ENCODE measurements at regions not wholly inside any gene's neighbourhood (a gene's known extent, or its start where the extent isn't known, plus 50 kb on each side); places are given as distances from the start of the nearest gene placed in this dataset.

DNA sequence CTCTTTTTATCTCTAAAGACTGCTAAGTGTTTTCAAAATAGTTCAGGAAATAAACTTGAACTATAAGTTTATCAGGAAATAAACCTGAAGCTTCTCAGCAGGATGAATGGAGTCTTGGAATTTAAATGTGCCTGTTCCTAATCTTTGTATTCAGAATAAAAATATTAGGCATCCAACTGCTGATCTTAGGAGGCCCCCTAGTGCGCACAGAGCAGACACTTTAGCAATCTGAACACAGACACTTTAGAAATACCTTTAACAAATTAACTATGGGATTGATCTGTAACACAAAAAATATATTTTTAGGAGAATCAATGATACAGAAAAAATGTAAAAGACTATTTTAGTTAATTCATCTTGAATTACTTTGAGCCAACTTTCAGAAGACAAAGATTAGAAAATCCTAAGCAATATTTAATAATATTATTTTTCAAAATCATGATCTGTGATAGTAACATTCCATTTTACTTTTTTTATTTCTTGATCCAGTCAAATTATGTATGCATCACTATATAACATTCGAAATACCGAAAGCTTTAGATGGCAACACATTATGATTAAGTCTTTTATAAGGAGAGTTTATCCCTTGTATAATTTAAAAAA is 80.9 kb downstream of the SLC41A2 start:
- H3K36me3 Mint-ChIP-seq, result no peaks in the 10 kb centered on the region
- DNase-seq, result peak; percentile 59
- H3K4me1 Mint-ChIP-seq, result peaks cover 6% of the 10 kb centered on the region
- CTCF ChIA-PET, result interaction anchor here (0.9 to 4.0 kb wide), 2 partner anchors 82 to 495 kb away, joined by 3 to 23 read pairs; no protein-coding TSS in a partner anchor
- no peak overlapping the region for H3K27ac Mint-ChIP-seq
- no peaks in the 10 kb centered on the region for H3K9me3 Mint-ChIP-seq
- no peak overlapping the region for H3K4me3 Mint-ChIP-seq
- H3K27me3 Mint-ChIP-seq, result peaks cover 8% of the 10 kb centered on the region

DNA sequence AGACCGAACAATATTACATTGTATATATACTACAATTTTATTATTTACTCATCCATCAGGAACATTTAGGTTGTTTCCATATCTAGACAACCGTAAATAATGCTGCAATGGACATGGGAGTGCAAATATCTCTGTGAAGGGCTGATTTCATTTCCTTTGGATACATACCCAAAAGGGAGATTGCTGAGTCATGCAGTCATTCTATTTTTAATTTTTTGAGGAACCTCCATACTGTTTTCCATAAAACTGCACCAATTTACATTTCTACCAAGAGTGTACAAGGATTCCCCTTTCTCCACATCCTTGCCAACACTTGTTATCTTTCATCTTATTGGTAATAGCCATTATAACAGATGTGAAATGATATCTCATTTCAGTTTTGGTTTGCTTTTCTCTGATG is 84.7 kb downstream of the SLC41A2 start:
- H3K36me3 Mint-ChIP-seq, result no peaks in the 10 kb centered on the region
- no peak overlapping the region for H3K4me3 Mint-ChIP-seq
- CTCF ChIA-PET, result no interaction called here
- peaks cover 6% of the 10 kb centered on the region for H3K4me1 Mint-ChIP-seq
- H3K27ac Mint-ChIP-seq, result no peak overlapping the region
- H3K27me3 Mint-ChIP-seq, result no peaks in the 10 kb centered on the region
- H3K9me3 Mint-ChIP-seq, result no peaks in the 10 kb centered on the region
- DNase-seq, result no peak

DNA sequence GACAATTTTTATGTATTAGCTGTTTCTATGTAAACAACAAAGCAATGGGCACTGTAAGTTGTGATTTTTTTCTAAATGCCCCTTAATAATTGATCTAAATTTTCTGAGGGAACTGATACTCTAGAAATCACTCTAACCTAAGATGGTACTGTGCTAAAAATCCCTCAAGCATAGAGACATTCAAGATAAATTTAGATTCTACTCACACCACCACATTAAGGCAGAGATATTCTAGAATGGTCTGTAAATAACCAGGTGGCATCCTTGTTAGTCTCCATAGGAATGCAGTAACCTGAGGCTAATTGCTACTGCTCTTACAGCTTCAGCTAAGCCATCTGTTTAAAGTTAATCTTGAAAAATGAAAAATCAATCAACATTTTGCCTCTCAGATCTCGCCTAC is 87.3 kb downstream of the SLC41A2 start:
- Mint-ChIP-seq H3K4me1 (peaks cover 6% of the 10 kb centered on the region), H3K36me3 (no peaks in the 10 kb centered on the region), H3K4me3 (no peak overlapping the region), H3K9me3 (no peaks in the 10 kb centered on the region), H3K27ac (no peak overlapping the region), H3K27me3 (no peaks in the 10 kb centered on the region)
- CTCF ChIA-PET, result no interaction called here
- no peak for DNase-seq

DNA sequence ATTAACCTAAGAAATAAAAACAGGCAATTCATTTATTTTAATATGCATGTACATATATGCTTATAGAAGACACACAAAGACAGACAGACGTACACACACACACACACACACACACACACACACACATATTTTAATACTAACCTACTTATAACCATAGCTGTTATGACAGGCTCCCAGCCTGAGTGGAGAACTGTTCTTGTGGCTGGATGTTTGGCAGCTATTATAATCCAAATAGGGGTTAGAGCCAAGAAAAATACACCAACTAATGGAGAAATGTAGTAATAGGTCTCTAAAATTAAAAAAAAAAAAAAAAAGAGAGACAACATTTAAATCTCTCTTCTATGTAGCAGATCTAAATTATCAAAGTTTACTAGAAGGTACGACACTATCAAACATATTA is 91.8 kb downstream of the SLC41A2 start:
- Mint-ChIP-seq H3K27ac (no peak overlapping the region), H3K4me1 (peaks cover 9% of the 10 kb centered on the region), H3K27me3 (no peaks in the 10 kb centered on the region), H3K9me3 (no peaks in the 10 kb centered on the region), H3K36me3 (no peaks in the 10 kb centered on the region), H3K4me3 (no peak overlapping the region)
- DNase-seq, result no peak
- CTCF ChIA-PET, result no interaction called here

DNA sequence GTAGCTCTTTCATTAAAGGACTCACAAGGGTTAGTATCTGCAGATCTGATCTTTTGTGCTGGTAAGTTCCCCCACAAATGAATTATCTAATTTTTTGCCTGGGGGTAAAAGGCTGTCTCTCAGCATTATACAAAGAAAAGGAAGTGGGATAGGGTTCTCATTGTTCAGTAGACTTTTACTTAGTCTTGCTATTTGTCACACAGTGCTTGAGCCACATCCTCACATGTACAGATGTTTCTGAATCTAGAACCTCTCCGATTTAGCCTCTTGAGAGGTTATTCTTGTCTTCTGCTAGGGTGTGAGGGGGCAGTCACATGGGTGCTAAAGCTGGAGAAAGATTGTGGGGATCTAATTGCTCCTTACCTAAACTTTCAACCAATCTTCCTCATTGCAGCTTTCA is 93.0 kb downstream of the SLC41A2 start:
- H3K27me3 Mint-ChIP-seq, result no peaks in the 10 kb centered on the region
- no peaks in the 10 kb centered on the region for H3K9me3 Mint-ChIP-seq
- DNase-seq, result no peak
- H3K4me1 Mint-ChIP-seq, result peaks cover 9% of the 10 kb centered on the region
- no peak overlapping the region for H3K4me3 Mint-ChIP-seq
- H3K27ac Mint-ChIP-seq, result no peak overlapping the region
- no peaks in the 10 kb centered on the region for H3K36me3 Mint-ChIP-seq
- CTCF ChIA-PET, result interaction anchor here (1.5 kb wide), 1 partner anchor 188 kb away, joined by 4 read pairs; no protein-coding TSS in a partner anchor

DNA sequence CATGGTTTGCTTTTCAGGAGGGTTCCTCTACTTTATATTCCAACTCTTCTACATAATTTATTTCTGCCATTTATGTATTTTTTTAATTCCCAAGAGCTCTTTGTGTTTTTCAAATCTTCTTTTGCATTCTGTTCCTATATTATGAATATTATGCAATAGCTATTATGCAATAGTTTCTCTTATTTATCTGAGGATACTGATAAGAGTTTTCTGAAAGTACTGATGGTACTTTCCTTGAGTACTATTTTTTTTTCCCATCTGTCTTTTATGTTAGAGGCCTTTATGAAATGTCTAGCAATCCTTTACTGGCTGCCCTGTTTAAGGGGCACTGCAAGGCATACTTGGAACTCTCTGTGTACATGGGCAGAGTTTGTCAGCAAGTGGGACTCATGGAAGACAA is 93.4 kb downstream of the SLC41A2 start:
- no peak for DNase-seq
- Mint-ChIP-seq H3K9me3 (no peaks in the 10 kb centered on the region), H3K36me3 (no peaks in the 10 kb centered on the region), H3K4me1 (peaks cover 9% of the 10 kb centered on the region), H3K4me3 (no peak overlapping the region), H3K27me3 (no peaks in the 10 kb centered on the region), H3K27ac (no peak overlapping the region)
- CTCF ChIA-PET, result interaction anchor here (0.8 to 1.5 kb wide), 2 partner anchors 188 to 483 kb away, joined by 3 to 4 read pairs; no protein-coding TSS in a partner anchor

DNA sequence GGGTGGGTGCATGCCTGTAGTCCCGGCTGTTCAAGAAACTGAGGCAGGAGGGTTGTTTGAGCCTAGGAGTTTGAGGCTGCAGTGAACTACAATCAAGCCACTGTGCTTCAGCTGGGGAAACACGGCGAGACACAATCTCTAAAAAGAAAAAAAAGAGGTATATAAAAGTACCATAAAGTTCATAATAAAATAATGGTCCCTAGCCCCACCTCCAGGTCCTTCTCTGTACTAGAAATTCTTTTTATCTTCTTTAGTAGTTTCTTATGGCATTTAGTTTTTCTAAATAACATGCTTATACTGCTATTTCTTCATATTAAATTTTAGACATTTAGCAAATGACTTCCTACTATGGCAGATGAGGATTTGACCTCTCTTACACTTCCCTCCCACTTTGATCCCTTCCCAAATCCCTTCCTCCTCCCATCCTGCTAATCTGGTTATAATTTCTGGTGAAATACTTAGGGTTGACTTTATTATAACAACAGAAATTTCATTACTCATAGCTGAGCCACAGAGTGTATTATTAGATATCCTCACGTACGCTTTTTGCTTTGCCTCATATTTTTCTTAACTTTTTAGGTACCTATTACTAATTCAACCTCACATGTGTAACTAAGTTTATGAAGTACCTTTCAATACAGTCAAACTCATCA is 94.7 kb downstream of the SLC41A2 start:
- Mint-ChIP-seq H3K27ac (no peak overlapping the region), H3K4me3 (no peak overlapping the region), H3K9me3 (no peaks in the 10 kb centered on the region), H3K27me3 (no peaks in the 10 kb centered on the region), H3K36me3 (no peaks in the 10 kb centered on the region), H3K4me1 (peaks cover 9% of the 10 kb centered on the region)
- DNase-seq, result no peak
- CTCF ChIA-PET, result interaction anchor here (1.2 kb wide), 1 partner anchor 190 kb away, joined by 3 read pairs; no protein-coding TSS in a partner anchor

DNA sequence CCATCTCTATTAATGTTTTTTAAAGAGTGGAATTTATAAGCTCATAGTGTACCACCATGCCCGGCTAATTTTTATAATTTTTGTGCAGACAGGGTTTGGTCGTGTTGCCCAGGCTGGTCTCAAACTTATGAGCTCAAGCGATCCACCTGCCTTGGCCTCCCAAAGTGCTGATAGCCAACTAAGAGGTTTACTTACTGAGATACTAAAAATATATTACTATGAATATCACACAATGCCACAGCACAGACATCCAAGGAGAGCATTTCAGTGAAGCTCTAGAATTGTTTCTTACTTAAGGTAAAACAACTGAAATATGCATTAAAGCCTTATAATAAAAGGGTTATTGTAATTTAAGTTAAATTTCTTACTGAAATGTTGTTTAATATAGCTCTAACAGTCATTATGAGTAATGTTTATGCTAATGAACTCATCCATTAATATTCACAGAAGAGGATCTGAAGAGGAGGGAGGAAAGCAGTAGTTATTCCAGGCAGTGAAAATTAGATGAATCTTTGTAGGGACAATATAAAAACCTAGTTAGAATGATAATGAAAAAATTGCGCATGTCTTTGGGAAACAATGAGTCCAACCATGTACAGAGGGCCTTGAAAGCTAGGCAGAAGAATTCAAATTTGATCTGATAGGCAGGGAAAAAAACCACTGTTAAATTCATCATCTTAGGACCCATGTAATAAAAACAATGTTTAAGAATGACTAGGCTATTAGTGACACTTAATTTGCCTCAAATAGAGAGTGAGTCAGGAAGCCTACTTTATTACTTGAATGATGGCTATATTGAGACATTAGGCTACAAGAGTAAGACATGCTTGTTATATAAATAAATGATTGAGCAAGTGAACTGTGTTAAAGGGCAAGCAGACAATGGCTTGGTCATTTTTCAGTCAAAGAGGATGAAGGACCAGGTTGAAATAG is 99.2 kb downstream of the SLC41A2 start:
- H3K27ac Mint-ChIP-seq, result no peak overlapping the region
- H3K9me3 Mint-ChIP-seq, result no peaks in the 10 kb centered on the region
- H3K27me3 Mint-ChIP-seq, result no peaks in the 10 kb centered on the region
- H3K4me3 Mint-ChIP-seq, result no peak overlapping the region
- H3K36me3 Mint-ChIP-seq, result no peaks in the 10 kb centered on the region
- no peaks in the 10 kb centered on the region for H3K4me1 Mint-ChIP-seq
- no peak for DNase-seq
- CTCF ChIA-PET, result no interaction called here

DNA sequence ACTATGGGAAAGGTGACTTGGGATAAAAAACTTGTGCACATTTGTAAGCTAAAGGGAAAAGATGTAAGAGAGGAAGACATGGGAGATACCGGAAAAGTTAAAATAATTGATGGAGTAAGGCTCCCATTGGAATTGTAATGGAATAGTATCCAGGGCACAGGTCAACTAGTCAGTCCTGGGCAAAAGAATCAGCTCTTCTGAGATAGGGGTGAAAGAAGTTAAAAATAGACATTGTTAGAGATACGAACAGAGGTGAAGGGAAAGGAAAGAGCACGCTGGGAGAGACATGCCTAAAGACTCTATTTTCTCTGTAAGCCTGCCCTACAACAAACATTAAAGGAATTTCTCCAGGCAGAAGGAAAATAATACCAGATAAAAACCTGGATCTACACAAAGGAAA is 101.6 kb downstream of the SLC41A2 start:
- no peaks in the 10 kb centered on the region for H3K4me1 Mint-ChIP-seq
- H3K36me3 Mint-ChIP-seq, result no peaks in the 10 kb centered on the region
- DNase-seq, result no peak
- H3K27me3 Mint-ChIP-seq, result no peaks in the 10 kb centered on the region
- no peak overlapping the region for H3K27ac Mint-ChIP-seq
- H3K4me3 Mint-ChIP-seq, result no peak overlapping the region
- no peaks in the 10 kb centered on the region for H3K9me3 Mint-ChIP-seq
- CTCF ChIA-PET, result interaction anchor here (1.4 kb wide), 1 partner anchor 66 kb away, joined by 3 read pairs; no protein-coding TSS in a partner anchor

DNA sequence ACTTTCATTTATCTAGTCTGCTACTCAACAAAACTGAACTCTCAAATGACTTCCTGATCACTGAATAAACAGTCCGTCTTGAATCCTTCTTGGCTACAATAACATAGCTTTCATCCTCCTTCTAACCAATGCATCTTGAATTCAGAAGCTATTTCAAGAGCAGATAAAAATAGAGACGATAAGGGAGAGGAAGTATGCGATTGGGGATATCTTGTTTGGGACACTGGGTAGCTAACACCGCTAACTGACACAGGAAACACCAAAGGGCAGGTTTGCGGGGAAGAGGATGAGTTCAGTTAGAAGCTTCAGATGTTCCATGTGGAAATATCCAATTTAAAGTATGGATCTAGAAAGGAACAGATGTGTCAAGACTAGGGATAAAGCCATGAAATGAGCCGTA is 102.5 kb downstream of the SLC41A2 start:
- no peaks in the 10 kb centered on the region for H3K9me3 Mint-ChIP-seq

DNA sequence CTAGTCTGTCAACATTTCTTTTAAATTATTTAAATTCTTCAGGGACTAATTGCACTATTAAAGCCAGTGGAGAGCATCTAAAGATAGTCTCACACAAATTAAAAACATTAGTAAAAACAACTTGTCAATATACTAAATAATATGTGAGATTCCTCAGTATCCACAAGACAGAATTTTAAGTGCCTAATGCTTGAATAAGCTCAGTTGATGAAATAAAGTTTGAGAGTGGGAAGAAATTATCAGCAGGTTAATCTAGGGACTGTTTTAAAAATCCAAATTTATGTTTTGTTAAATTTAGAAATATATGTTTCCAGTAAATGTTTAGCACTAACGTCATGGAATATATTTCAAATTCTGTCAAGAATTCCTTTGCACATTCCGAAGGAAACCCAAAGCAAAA is 105.2 kb downstream of the SLC41A2 start:
- CTCF ChIA-PET, result no interaction called here
- Mint-ChIP-seq H3K27ac (no peak overlapping the region), H3K36me3 (no peaks in the 10 kb centered on the region), H3K27me3 (no peaks in the 10 kb centered on the region), H3K4me3 (no peak overlapping the region), H3K4me1 (no peaks in the 10 kb centered on the region), H3K9me3 (no peaks in the 10 kb centered on the region)
- DNase-seq, result no peak

More for the DNA sequence above, 102.5 kb downstream of the SLC41A2 start:
- Mint-ChIP-seq H3K4me3 (no peak overlapping the region), H3K4me1 (no peaks in the 10 kb centered on the region), H3K27ac (no peak overlapping the region), H3K27me3 (no peaks in the 10 kb centered on the region), H3K36me3 (no peaks in the 10 kb centered on the region)
- CTCF ChIA-PET, result interaction anchor here (1.4 kb wide), 1 partner anchor 65 kb away, joined by 3 read pairs; no protein-coding TSS in a partner anchor
- no peak for DNase-seq

DNA sequence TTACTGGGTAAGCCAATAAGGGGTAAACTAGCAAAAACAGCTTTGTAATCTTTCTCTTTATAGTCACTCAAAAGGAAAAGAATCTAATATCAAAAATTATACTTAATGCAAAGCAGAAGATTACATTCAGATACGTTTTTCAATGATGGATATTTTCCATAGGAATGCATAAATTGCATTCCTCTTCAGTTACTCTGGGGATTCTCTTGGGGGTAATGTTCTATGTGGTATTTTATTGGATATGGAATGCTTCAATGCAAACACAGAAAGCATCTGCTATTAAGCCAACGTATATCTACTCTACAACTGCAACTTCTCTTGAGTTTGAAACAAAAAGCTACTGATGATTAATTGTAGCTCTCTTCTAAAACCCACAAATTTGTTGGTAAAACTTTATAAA is 106.0 kb downstream of the SLC41A2 start:
- Mint-ChIP-seq H3K36me3 (no peaks in the 10 kb centered on the region), H3K9me3 (no peaks in the 10 kb centered on the region), H3K27ac (no peak overlapping the region), H3K27me3 (no peaks in the 10 kb centered on the region), H3K4me3 (no peak overlapping the region), H3K4me1 (no peaks in the 10 kb centered on the region)
- DNase-seq, result no peak
- CTCF ChIA-PET, result no interaction called here

DNA sequence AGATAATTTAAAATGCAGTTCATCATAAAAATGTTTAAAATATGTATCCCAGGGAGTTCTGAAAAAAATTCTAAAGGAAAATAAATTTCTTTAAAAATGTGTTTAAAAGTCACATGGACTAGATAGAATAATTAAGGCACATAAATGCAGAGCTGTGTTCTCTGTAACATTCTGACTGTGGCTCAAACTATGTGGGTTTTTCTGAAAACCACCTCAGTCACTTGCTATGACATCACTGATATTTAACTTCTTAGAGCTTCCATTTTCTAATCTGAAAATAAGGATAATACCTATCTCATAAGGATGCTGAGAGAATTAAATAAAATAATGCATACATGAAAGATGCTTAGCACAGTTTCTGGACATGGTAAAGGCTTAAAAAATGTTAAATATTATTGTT is 107.3 kb downstream of the SLC41A2 start:
- Mint-ChIP-seq H3K4me1 (no peaks in the 10 kb centered on the region), H3K9me3 (no peaks in the 10 kb centered on the region), H3K27ac (no peak overlapping the region), H3K27me3 (peaks cover 5% of the 10 kb centered on the region), H3K4me3 (no peak overlapping the region), H3K36me3 (no peaks in the 10 kb centered on the region)
- CTCF ChIA-PET, result no interaction called here
- DNase-seq, result no peak

DNA sequence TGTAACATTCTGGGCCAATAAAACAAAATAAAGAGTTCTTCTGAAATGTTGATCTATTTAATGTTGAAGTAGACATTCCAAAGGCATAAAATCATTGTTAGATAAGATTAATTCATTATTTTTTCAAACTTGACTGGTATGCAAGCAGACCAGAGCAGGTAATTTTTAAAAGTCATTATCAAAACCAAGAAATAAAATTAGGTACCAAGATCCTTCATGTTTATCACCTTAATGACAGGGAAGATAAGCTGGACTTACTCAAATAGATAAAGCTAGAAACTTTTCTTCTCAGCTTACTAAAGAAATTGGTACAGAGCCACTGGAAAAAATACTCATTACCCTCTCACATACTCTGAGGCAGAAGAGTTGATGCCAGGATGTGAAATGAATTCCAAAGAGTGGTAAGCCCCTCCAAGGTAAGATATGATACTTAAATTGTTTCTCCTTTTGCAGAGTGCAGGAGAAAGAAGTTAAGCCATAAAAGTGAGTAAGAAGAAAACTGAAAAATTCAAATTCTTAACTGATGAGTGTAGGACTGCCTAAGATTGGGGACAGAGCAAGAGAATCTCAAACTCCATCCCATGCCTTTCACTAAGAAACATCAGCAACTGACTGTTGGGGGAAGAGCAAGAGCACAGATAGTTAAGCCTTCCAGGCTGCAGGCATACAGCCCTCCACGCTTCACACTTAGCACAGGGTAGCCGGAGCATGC is 111.9 kb downstream of the SLC41A2 start:
- CTCF ChIA-PET, result interaction anchor here (0.7 kb wide), 2 partner anchors 115 to 737 kb away, joined by 3 read pairs; no protein-coding TSS in a partner anchor
- Mint-ChIP-seq H3K36me3 (no peaks in the 10 kb centered on the region), H3K4me1 (no peaks in the 10 kb centered on the region), H3K27me3 (peaks cover 5% of the 10 kb centered on the region), H3K27ac (no peak overlapping the region), H3K9me3 (no peaks in the 10 kb centered on the region), H3K4me3 (no peak overlapping the region)
- no peak for DNase-seq

Measured in activated naive CD4-positive, alpha-beta T cell treated with anti-CD3 and anti-CD28 coated beads, Interleukin-2, amount 10 ng/mL, durations not matched to agents 7 days and 5 days (primary cell).